ENCODE measurements at regions not wholly inside any gene's neighbourhood (a gene's known extent, or its start where the extent isn't known, plus 50 kb on each side); places are given as distances from the start of the nearest gene placed in this dataset.

GRCh38 chr18:78883501-78883900 is 96.1 kb upstream of the SALL3 start:
- DNase-seq (ENCODE audit: low read depth) = no peak

GRCh38 chr18:78884502-78884901 is 95.1 kb upstream of the SALL3 start:
- no peak for DNase-seq (ENCODE audit: low read depth)

- DNase-seq (ENCODE audit: low read depth) = no peak
Observed at GRCh38 chr18:78889250-78889649, 90.4 kb upstream of the SALL3 start.

GRCh38 chr18:78890388-78890787 is 89.2 kb upstream of the SALL3 start:
- no peak for DNase-seq (ENCODE audit: low read depth)

GRCh38 chr18:78891185-78891762 is 88.3 kb upstream of the SALL3 start:
- no peak for DNase-seq (ENCODE audit: low read depth)

- no peak for DNase-seq (ENCODE audit: low read depth)
Observed at GRCh38 chr18:78892177-78892576, 87.4 kb upstream of the SALL3 start.

GRCh38 chr18:78892721-78893120 is 86.9 kb upstream of the SALL3 start:
- no peak for DNase-seq (ENCODE audit: low read depth)

GRCh38 chr18:78893281-78894032 is 86.2 kb upstream of the SALL3 start:
- DNase-seq (ENCODE audit: low read depth) = no peak

- no peak for DNase-seq (ENCODE audit: low read depth)
Observed at GRCh38 chr18:78894033-78894305, 85.6 kb upstream of the SALL3 start.

- DNase-seq (ENCODE audit: low read depth) = no peak
Observed at GRCh38 chr18:78895207-78896001, 84.2 kb upstream of the SALL3 start.

- no peak for DNase-seq (ENCODE audit: low read depth)
Observed at GRCh38 chr18:78896111-78896905, 83.3 kb upstream of the SALL3 start.

- no peak for DNase-seq (ENCODE audit: low read depth)
Observed at GRCh38 chr18:78898066-78898465, 81.6 kb upstream of the SALL3 start.

GRCh38 chr18:78898635-78899034 is 81.0 kb upstream of the SALL3 start:
- no peak for DNase-seq (ENCODE audit: low read depth)

- DNase-seq (ENCODE audit: low read depth) = no peak
Observed at GRCh38 chr18:78899241-78899640, 80.4 kb upstream of the SALL3 start.

- DNase-seq (ENCODE audit: low read depth) = no peak
Observed at GRCh38 chr18:78900938-78901909, 78.4 kb upstream of the SALL3 start.

- DNase-seq (ENCODE audit: low read depth) = no peak
Observed at GRCh38 chr18:78901923-78902794, 77.5 kb upstream of the SALL3 start.

- DNase-seq (ENCODE audit: low read depth) = no peak
Observed at GRCh38 chr18:78902795-78903435, 76.7 kb upstream of the SALL3 start.

GRCh38 chr18:78903436-78904178 is 76.0 kb upstream of the SALL3 start:
- no peak for DNase-seq (ENCODE audit: low read depth)

- no peak for DNase-seq (ENCODE audit: low read depth)
Observed at GRCh38 chr18:78904179-78904531, 75.5 kb upstream of the SALL3 start.

All from activated gamma-delta T cell treated with anti-CD3 and anti-CD28 coated beads, Interleukin-2, amount 50 U/mL, for 16 hours (primary cell).